Limb (tissue), 2 donors: ENCODE measurements at regions not wholly inside any gene's neighbourhood (a gene's known extent, or its start where the extent isn't known, plus 50 kb on each side); places are given as distances from the start of the nearest gene placed in this dataset.

Experiments
- DNase-seq, 2 donors: peaks; one replicate each; pipeline ENCODE4 v3.0.0-alpha.2; 2016; ENCODE audit errors: extremely low spot score in 2 of 2

- DNase-seq = no peak
Observed at GRCh38 chr16:48901712-48902374, 291.9 kb upstream of the N4BP1 start.

GRCh38 chr16:48899500-48899899 is 289.5 kb upstream of the N4BP1 start:
- DNase-seq = no peak

GRCh38 chr16:48897698-48898205 is 287.8 kb upstream of the N4BP1 start:
- DNase-seq = no peak

GRCh38 chr16:48895142-48895541 is 285.2 kb upstream of the N4BP1 start:
- DNase-seq = no peak

GRCh38 chr16:48892893-48893292 is 282.9 kb upstream of the N4BP1 start:
- no peak for DNase-seq

- DNase-seq = no peak
Observed at GRCh38 chr16:48887646-48888210, 277.7 kb upstream of the N4BP1 start.

GRCh38 chr16:48885471-48885870 is 275.5 kb upstream of the N4BP1 start:
- DNase-seq = no peak

- no peak for DNase-seq
Observed at GRCh38 chr16:48881272-48881671, 271.3 kb upstream of the N4BP1 start.

GRCh38 chr16:48879223-48880122 is 269.5 kb upstream of the N4BP1 start:
- no peak for DNase-seq

- no peak for DNase-seq
Observed at GRCh38 chr16:48877946-48878345, 268.0 kb upstream of the N4BP1 start.

- DNase-seq = no peak
Observed at GRCh38 chr16:48870141-48870540, 260.2 kb upstream of the N4BP1 start.

GRCh38 chr16:48865520-48865919 is 255.5 kb upstream of the N4BP1 start:
- DNase-seq = no peak

GRCh38 chr16:48864055-48864454 is 254.1 kb upstream of the N4BP1 start:
- no peak for DNase-seq

- DNase-seq = no peak
Observed at GRCh38 chr16:48862087-48862532, 252.1 kb upstream of the N4BP1 start.

GRCh38 chr16:48860341-48860740 is 250.4 kb upstream of the N4BP1 start:
- DNase-seq = no peak

GRCh38 chr16:48852951-48853350 is 243.0 kb upstream of the N4BP1 start:
- no peak for DNase-seq

- DNase-seq = no peak
Observed at GRCh38 chr16:48852458-48852857, 242.5 kb upstream of the N4BP1 start.

- DNase-seq = no peak
Observed at GRCh38 chr16:48850097-48850770, 240.3 kb upstream of the N4BP1 start.

- no peak for DNase-seq
Observed at GRCh38 chr16:48846277-48846676, 236.3 kb upstream of the N4BP1 start.

GRCh38 chr16:48845261-48845660 is 235.3 kb upstream of the N4BP1 start:
- DNase-seq = no peak

GRCh38 chr16:48838349-48838748 is 228.4 kb upstream of the N4BP1 start:
- DNase-seq = no peak

GRCh38 chr16:48836636-48837035 is 226.7 kb upstream of the N4BP1 start:
- no peak for DNase-seq
